RCC 7860 (cell line): ENCODE measurements at regions not wholly inside any gene's neighbourhood (a gene's known extent, or its start where the extent isn't known, plus 50 kb on each side); places are given as distances from the start of the nearest gene placed in this dataset.
"Not testable (repeated sequence)": the region's sequence is repeated elsewhere in the genome, so short reads cannot be mapped to it uniquely, and the experiment has no call there.

Experiments used
- DNase-seq: peaks from one replicate; pipeline ENCODE4 v3.0.0-alpha.2; 2015; ENCODE audit warnings: low spot score
- FAIRE-seq: peaks from 2 replicates; lab custom pipeline; 2012; peaks lifted over from hg19 to GRCh38; lab: Jason Lieb, UNC

DNA sequence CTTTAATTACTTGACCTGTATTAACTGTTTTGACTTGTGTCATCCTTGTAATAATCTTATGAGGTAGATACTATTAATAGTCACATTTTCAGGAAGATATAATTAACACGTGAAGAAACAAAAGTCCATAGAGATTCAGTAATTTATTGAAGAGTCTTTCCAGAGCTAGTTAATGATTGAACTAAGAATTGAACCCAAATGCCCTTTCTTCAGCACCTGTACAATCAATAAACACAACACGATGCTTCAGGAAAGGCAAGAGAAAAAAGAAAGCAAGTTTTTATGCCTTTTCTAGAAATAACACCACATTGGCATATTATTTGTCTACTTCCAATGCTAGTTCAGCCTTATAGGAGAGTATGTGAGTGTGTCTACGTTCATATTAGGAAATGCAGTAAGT, 399.6 kb downstream of the NAF1 start:
- no peak for FAIRE-seq
- DNase-seq: no peak

DNA sequence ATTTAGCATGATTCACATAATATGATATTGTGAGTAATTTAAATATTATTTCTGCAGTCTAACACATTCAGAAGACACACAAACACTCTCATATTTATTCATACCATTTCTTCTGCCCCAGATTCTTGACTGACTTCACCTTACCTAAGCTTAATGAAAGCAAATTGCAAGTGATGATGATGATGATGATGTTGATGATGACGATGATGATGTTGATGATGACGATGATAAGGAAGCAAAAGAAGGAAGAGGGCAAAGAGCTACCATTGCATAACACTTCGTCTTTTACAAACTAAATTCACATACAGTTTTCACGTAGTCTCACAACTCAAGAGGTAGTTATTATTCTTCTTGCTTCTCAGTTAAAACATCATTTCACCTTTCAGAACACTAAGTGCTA, 404.7 kb downstream of the NAF1 start:
- DNase-seq (no peak), FAIRE-seq (no peak)

DNA sequence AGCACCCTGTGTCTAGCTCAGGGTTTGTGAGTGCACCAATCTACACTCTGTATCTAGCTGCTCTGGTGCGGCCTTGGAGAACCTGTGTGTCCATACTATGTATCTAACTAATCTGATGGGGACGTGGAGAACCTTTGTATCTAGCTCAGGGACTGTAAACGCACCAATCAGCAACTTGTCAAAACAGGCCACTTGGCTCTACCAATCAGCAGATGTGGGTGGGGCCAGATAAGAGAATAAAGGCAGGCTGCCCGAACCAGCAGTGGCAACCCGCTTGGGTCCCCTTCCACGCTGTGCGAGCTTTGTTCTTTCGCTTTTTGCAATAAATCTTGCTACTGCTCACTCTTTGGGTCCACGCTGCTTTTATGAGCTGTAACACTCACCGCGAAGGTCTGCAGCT, 426.5 kb downstream of the NAF1 start:
- DNase-seq, FAIRE-seq: not testable (repeated sequence)

- DNase-seq, FAIRE-seq: not testable (repeated sequence)
Measured at GRCh38 chr4:162739596-162739995, 427.1 kb downstream of the NAF1 start.

GRCh38 chr4:162732876-162733275, 433.8 kb downstream of the NAF1 start:
- FAIRE-seq: no peak
- DNase-seq: no peak

DNA sequence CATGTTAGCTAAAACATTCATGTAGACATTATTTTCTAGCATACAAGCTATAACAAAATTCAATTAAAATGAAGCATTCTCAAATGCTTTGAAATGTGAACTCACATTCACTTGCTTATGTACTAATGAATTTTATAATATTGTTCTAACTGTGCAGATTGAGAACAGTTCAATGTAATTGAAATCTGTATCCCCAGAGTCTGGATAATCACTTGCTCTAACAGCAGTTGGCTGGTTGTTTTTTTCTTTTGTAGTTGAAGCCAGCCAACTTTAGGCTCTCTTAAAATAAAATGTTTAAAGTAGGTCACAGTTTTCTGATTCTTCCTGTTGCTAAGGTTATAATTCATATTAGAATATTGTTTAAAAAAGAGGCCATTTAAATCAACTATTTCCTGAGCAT, 438.9 kb downstream of the NAF1 start:
- no peak for FAIRE-seq

DNA sequence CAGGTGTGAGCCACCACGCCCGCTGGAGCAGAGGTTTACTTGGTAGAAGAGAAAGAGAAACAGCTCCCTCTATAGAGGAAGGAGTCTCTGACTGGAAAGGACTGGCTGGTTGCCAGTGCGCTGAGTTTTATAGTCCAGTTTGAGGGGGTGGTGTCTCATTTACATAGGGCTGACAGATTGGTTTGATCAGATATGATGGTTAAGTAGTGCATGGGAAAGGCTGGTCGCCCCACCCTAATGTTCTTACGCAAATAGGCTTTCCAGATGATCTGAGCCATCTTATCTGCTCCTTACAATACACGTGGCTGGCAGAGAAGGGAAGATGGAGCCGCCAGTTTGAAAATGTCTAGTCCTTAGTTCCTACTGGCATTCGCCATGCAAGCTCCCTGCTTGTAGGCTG, 439.5 kb downstream of the NAF1 start:
- FAIRE-seq (no peak), DNase-seq (no peak)

More for the DNA sequence above, 438.9 kb downstream of the NAF1 start:
- DNase-seq: no peak

DNA sequence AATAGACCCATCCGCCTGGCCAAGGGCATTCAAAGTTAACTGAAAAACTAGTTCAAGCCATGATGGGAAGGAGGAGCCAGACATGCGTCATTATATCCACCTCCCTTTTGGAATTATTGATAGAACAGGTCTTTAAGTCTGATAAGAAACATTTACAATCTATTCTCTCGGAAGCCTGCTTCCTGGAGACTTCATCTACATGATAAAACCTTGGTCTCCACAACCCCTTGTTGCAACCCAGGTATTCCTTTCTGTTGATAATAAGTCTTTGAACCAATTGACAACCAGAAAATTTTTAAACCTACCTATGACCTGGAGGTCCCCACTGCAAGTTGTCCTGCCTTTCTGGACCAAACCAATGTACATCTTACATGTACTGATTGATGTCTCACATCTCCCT, 451.3 kb downstream of the NAF1 start:
- FAIRE-seq (no peak), DNase-seq (no peak)

- no peak for FAIRE-seq
Measured at GRCh38 chr4:162707962-162708361, 458.7 kb downstream of the NAF1 start.

GRCh38 chr4:162706632-162707031, 460.1 kb downstream of the NAF1 start:
- no peak for FAIRE-seq
- DNase-seq: no peak

More at GRCh38 chr4:162707962-162708361, 458.7 kb downstream of the NAF1 start:
- no peak for DNase-seq

DNA sequence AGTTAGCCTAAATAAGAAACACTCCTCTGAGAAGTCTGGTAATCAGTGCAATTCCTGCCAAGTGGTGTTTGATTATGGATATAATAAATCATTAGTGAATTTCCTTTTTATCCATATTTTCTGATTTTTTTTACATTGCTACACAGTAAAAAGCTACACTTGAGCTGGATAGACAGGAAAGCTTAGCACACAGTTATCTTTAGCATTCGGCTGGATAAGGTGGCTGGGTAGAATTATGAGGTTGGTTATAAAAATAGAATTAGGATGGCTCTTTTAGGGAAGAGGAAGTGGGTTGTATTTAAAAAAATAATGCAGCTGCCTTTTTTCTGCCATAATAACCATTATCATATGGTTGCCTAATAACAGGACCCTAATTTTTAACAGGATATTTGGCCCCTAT, 460.6 kb downstream of the NAF1 start:
- no peak for DNase-seq

GRCh38 chr4:162705130-162705803, 461.4 kb downstream of the NAF1 start:
- no peak for DNase-seq
- no peak for FAIRE-seq

More for the DNA sequence above, 460.6 kb downstream of the NAF1 start:
- no peak for FAIRE-seq

- DNase-seq: no peak
Measured at GRCh38 chr4:162700815-162701361, 465.8 kb downstream of the NAF1 start.

GRCh38 chr4:162700358-162700757, 466.3 kb downstream of the NAF1 start:
- DNase-seq (no peak), FAIRE-seq (no peak)

More at GRCh38 chr4:162700815-162701361, 465.8 kb downstream of the NAF1 start:
- no peak for FAIRE-seq

GRCh38 chr4:162699629-162700028, 467.1 kb downstream of the NAF1 start:
- no peak for FAIRE-seq
- no peak for DNase-seq

- DNase-seq: no peak
Measured at GRCh38 chr4:162685410-162685809, 481.3 kb downstream of the NAF1 start.

GRCh38 chr4:162684998-162685397, 481.7 kb downstream of the NAF1 start:
- DNase-seq (no peak), FAIRE-seq (no peak)

More at GRCh38 chr4:162685410-162685809, 481.3 kb downstream of the NAF1 start:
- no peak for FAIRE-seq

- no peak for DNase-seq
- FAIRE-seq: no peak
Measured at GRCh38 chr4:162684371-162684700, 482.4 kb downstream of the NAF1 start.

DNA sequence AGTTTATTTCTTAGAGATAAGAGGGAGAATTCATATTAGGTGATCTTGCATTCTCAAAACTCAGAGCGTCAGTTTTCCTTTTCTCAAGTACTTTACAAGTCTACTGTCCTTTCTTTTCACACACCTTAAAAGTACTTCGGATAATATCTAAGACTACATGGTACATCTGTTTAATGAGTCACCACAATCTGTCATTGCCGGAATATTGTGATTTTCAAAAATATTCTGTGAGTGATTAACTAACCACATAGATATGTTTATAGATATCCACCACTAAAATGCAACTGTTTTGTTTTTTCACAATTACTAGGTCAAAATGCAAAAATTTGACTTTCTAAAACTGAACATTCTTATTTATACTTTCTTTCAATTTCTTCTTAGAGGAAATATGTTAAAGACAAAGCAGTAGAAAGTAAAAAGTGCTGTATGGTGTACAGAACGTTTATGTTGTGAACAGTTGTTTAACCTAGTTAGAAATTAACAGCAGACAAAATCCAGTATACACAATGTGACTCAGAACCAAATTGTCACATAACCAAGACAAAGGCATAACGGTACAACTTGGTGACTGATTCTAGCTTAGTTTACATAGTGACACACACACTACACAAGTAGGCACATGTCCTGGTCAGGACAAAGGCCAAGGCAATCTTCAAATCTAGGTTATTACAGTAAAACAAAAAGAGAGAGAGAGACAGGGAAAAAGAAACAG, 482.9 kb downstream of the NAF1 start:
- FAIRE-seq (peak; percentile 83), DNase-seq (peak; percentile 88)

DNA sequence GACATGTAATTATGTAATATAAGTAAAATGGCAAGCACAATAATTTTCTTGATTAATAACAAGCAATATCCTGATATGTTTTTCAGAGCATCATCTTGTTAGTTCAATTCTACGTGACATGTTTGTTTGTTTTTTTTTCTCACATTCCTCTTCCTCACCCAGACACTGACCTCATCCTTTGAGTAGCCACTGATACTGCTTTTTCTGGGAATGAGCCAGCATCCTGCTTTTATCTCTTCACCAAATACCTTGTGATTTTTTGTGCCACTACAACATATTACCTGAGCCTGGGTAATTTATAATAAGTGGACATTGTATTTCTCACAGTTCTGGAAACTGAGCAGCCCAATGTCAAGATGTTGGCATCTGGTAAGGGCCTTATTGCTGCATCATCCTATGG, 484.0 kb downstream of the NAF1 start:
- FAIRE-seq: no peak
- peak; percentile 25 for DNase-seq

GRCh38 chr4:162681212-162681611, 485.5 kb downstream of the NAF1 start:
- no peak for FAIRE-seq
- no peak for DNase-seq

GRCh38 chr4:162675661-162676060, 491.0 kb downstream of the NAF1 start:
- FAIRE-seq (no peak), DNase-seq (no peak)
